Heart left ventricle (tissue), 13 donors: ENCODE measurements at regions not wholly inside any gene's neighbourhood (a gene's known extent, or its start where the extent isn't known, plus 50 kb on each side); places are given as distances from the start of the nearest gene placed in this dataset.

Experiments
- CTCF ChIP-seq, 12 donors: fragments of 200-600 bp; sonication (generic) in 4 of 12; IDR thresholded peaks; one replicate each; pipeline versions ENCODE4 v1.5.0 to v1.8.0; 2018 to 2022; ENCODE audit warnings: antibody characterized with exemption in 12 of 12, mild to moderate bottlenecking in 5 of 12
- POLR2A ChIP-seq, 2 donors: fragments of 450-650 bp; IDR thresholded peaks; one replicate each; pipeline ENCODE4 v1.6.1; 2017; ENCODE audit warnings: antibody characterized with exemption in 2 of 2, mild to moderate bottlenecking in 2 of 2, moderate library complexity in 2 of 2
- donor health status: ischemic (EF 13 %, LVEDD 7.1; RV severe dilation, severe dysfunction).
- donor health status: DM: no; HTN: yes; CAD: no.
- donor health status: DM: no; HTN: no; CAD: no.
- donor health status: ischemic (EF 25% LVEDD 6.9; RV normal size, moderate dysfunction).
- donor health status: ischemic (EF 25% LVEDD 5.7; RV mildly dilated, moderate dysfunction).
- donor health status: ischemic (EF 35%, LVEDD 5.7; RV mildly dilated, moderate dysfunction).
- donor health status: nonischemic (EF 11% LVEDD 7.7; RV severe dilation, severe dysfunction).
- donor health status: DM: yes; HTN: yes; CAD: no.
- donor health status: PGD.
- donor health status: ischemic (EF 29% LVEDD 5.4; RV normal size, mild dysfunction).
- donor health status: nonischemic (EF 23%, LVEDD 6.1; RV moderate dilation, normal function).

GRCh38 chr5:108581026-108581425 lies 166.7 kb upstream of the FER start:
- TF ChIP-seq CTCF (IDR thresholded peaks at IDR 0.05): no peak
- TF ChIP-seq POLR2A (IDR thresholded peaks at IDR 0.05): no peak
